A549 (cell line): ENCODE measurements at regions not wholly inside any gene's neighbourhood (a gene's known extent, or its start where the extent isn't known, plus 50 kb on each side); places are given as distances from the start of the nearest gene placed in this dataset.

Source experiments
- CEBPB ChIP-seq, 2 experiments: fragments of >200 bp in 1 of 2; sonication (Bioruptor Twin) in 1 of 2; formaldehyde crosslinking in 1 of 2; IDR thresholded peaks; 2 replicates each; pipeline ENCODE4 v1.6.1; 2012 to 2016
- CHD2 ChIP-seq: fragments of 150-350 bp; IDR thresholded peaks from 2 replicates; pipeline ENCODE4 v1.6.1; 2014; ENCODE audit warnings: low read length; ENCODE audit not compliant: partially characterized antibody
- CHD4 ChIP-seq: fragments of 200-600 bp; sonication (generic); IDR thresholded peaks from 2 replicates; pipeline ENCODE4 v1.6.1; 2016; ENCODE audit warnings: antibody characterized with exemption, mild to moderate bottlenecking, borderline replicate concordance
- CTCF ChIP-seq: fragments of >200 bp; sonication (Bioruptor Twin); formaldehyde crosslinking; IDR thresholded peaks from 3 replicates; pipeline ENCODE4 v1.5.1; 2016
- EP300 ChIP-seq, 2 experiments: fragments of >200 bp; sonication (Bioruptor Twin); formaldehyde crosslinking; IDR thresholded peaks; 2 replicates in 1 of 2; 3 replicates in 1 of 2; pipeline ENCODE4 v1.6.1; 2016 to 2017
- FOSB ChIP-seq: fragments of 250-450 bp; sonication (Bioruptor Pico); IDR thresholded peaks from 2 replicates; pipeline ENCODE4 v1.5.0; 2020; ENCODE audit warnings: mild to moderate bottlenecking, moderate library complexity
- HDAC2 ChIP-seq: fragments of 200-600 bp; sonication (generic); IDR thresholded peaks from 2 replicates; pipeline ENCODE4 v1.6.1; 2016
- JUNB ChIP-seq: fragments of >200 bp; sonication (Bioruptor Twin); formaldehyde crosslinking; IDR thresholded peaks from 2 replicates; pipeline ENCODE4 v1.6.1; 2016
- KDM1A ChIP-seq: fragments of 200-600 bp; sonication (generic); IDR thresholded peaks from 2 replicates; pipeline ENCODE4 v1.6.1; 2016; ENCODE audit warnings: low read depth, mild to moderate bottlenecking
- POLR2A ChIP-seq: IDR thresholded peaks from 2 replicates; pipeline ENCODE4 v1.6.1; 2012; ENCODE audit warnings: mild to moderate bottlenecking, low read length
- RAD21 ChIP-seq, 2 experiments: fragments of >200 bp in 1 of 2; sonication (Bioruptor Twin) in 1 of 2; formaldehyde crosslinking in 1 of 2; IDR thresholded peaks in 1 of 2; conservative IDR thresholded peaks in 1 of 2; 2 replicates in 1 of 2; 3 replicates in 1 of 2; pipeline ENCODE4 v1.6.1; 2012 to 2018; ENCODE audit warnings: inconsistent platforms in 1 of 2
- USF2 ChIP-seq: fragments of 450-650 bp; IDR thresholded peaks from 2 replicates; pipeline ENCODE4 v1.6.1; 2014; ENCODE audit warnings: antibody characterized with exemption

GRCh38 chr12:63045020-63045860 is 105.8 kb downstream of the AVPR1A start:
- TF ChIP-seq RAD21 (conservative IDR thresholded peaks at IDR 0.05 in 1 of 2, IDR thresholded peaks at IDR 0.05 in 1 of 2) = no peak
- no peak for TF ChIP-seq CTCF
- TF ChIP-seq USF2 = no peak
- TF ChIP-seq JUNB = no peak
- no peak for TF ChIP-seq POLR2A
- no peak for TF ChIP-seq KDM1A
- TF ChIP-seq CHD2 = no peak
- no peak for TF ChIP-seq FOSB
- no peak for TF ChIP-seq CEBPB (IDR thresholded peaks at IDR 0.05)
- no peak for TF ChIP-seq HDAC2
- no peak for TF ChIP-seq EP300 (IDR thresholded peaks at IDR 0.05)
- TF ChIP-seq CHD4 = no peak
